SU-DHL-6 (cell line): ENCODE measurements at regions not wholly inside any gene's neighbourhood (a gene's known extent, or its start where the extent isn't known, plus 50 kb on each side); places are given as distances from the start of the nearest gene placed in this dataset.

Experiments used
- H2AFZ ChIP-seq: fragments of 200-600 bp; sonication (generic); 2 replicates; pipeline ENCODE4 v1.6.1; 2014; ENCODE audit warnings: low read depth, mild to moderate bottlenecking, moderate library complexity, mixed read lengths, antibody characterized with exemption, low read length; ENCODE audit not compliant: severe bottlenecking
- H3F3A ChIP-seq: fragments of 200-600 bp; shearing (Covaris generic); 2 replicates; pipeline ENCODE4 v1.6.0; 2016; ENCODE audit warnings: antibody characterized with exemption, mild to moderate bottlenecking; ENCODE audit not compliant: insufficient read depth
- H3K27ac ChIP-seq: fragments of 200-600 bp; sonication (generic); 2 replicates; pipeline ENCODE4 v1.5.1; 2016; ENCODE audit warnings: low read depth, mild to moderate bottlenecking, low read length, moderate library complexity, mixed read lengths
- H3K27me3 ChIP-seq: fragments of 200-600 bp; sonication (generic), shearing (Covaris generic); 2 replicates; pipeline ENCODE4 v1.6.0; 2014; ENCODE audit warnings: mild to moderate bottlenecking, low read length
- H3K36me3 ChIP-seq: fragments of 200-600 bp; sonication (generic); 2 replicates; pipeline ENCODE4 v1.6.1; 2014; ENCODE audit warnings: mild to moderate bottlenecking, low read length, mixed read lengths
- H3K4me2 ChIP-seq: fragments of 300-600, 200-600 bp; shearing (Covaris generic), sonication (generic); 2 replicates; pipeline ENCODE4 v1.6.0; 2014; ENCODE audit warnings: low read length, low read depth, mild to moderate bottlenecking; ENCODE audit not compliant: poor library complexity, severe bottlenecking
- H3K4me3 ChIP-seq: fragments of 200-600 bp; sonication (generic); 2 replicates; pipeline ENCODE4 v1.5.1; 2014; ENCODE audit warnings: antibody characterized with exemption, low read length, mild to moderate bottlenecking, mixed read lengths; ENCODE audit not compliant: insufficient read depth, poor library complexity, severe bottlenecking
- H3K79me2 ChIP-seq: fragments of 200-600 bp; sonication (generic); 2 replicates; pipeline ENCODE4 v1.6.1; 2014; ENCODE audit warnings: mild to moderate bottlenecking, low read length, moderate library complexity; ENCODE audit not compliant: insufficient read depth
- H3K9ac ChIP-seq: fragments of 200-600 bp; sonication (generic); 2 replicates; pipeline ENCODE4 v1.7.0; 2014; ENCODE audit warnings: mild to moderate bottlenecking, low read length
- H3K9me2 ChIP-seq: fragments of 200-600 bp; sonication (generic); replicated peaks from 2 replicates; pipeline ENCODE4 v1.6.1; 2014; ENCODE audit warnings: low read length; ENCODE audit not compliant: insufficient read depth
- H3K9me3 ChIP-seq: fragments of 200-600 bp; sonication (generic); 2 replicates; pipeline ENCODE4 v1.6.1; 2014; ENCODE audit warnings: low read length, mixed read lengths; ENCODE audit not compliant: insufficient read depth
- H4K20me1 ChIP-seq: fragments of 200-600 bp; sonication (generic); 2 replicates; pipeline ENCODE4 v1.6.1; 2014; ENCODE audit warnings: low read depth, mild to moderate bottlenecking, antibody characterized with exemption, low read length, moderate library complexity, mixed read lengths
- EZH2phosphoT487 ChIP-seq: fragments of 200-600 bp; sonication (generic), shearing (Covaris generic); conservative IDR thresholded peaks from 2 replicates; pipeline ENCODE4 v1.6.1; 2018; ENCODE audit warnings: mild to moderate bottlenecking, antibody characterized with exemption, low read length, moderate library complexity, mixed read lengths
- TF ChIP-seq, protein P1 (sequence below): fragments of 200-600 bp; sonication (generic); IDR thresholded peaks from one replicate; pipeline ENCODE4 v1.5.1; 2017; ENCODE audit warnings: antibody characterized with exemption, mild to moderate bottlenecking, low read length, moderate library complexity; ENCODE audit not compliant: insufficient read depth, poor library complexity, severe bottlenecking

DNA sequence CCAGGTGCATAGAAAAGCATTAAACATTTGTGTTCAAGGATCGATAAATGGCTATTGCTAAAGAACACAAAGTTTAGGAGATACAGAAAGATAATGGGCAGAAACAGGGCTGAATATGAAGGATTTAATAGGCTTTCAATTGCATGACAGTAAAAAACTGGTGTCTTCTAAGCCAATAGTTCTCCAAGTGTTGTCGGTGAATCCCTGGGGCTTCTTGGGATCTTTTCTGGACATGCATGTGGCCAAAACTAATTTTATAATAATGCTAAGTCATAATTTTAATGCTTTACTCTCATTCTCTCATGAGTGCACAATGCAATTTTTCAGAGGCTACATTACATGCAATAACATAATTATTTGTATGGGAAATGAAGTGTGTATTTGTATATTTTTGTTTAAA lies 521.1 kb upstream of the ANKRD30A start:
- H4K20me1 ChIP-seq = no peaks in the 10 kb centered on the region
- no peaks in the 10 kb centered on the region for H3K79me2 ChIP-seq
- no peaks in the 10 kb centered on the region for H3K9me2 ChIP-seq
- TF ChIP-seq, protein P1, sequence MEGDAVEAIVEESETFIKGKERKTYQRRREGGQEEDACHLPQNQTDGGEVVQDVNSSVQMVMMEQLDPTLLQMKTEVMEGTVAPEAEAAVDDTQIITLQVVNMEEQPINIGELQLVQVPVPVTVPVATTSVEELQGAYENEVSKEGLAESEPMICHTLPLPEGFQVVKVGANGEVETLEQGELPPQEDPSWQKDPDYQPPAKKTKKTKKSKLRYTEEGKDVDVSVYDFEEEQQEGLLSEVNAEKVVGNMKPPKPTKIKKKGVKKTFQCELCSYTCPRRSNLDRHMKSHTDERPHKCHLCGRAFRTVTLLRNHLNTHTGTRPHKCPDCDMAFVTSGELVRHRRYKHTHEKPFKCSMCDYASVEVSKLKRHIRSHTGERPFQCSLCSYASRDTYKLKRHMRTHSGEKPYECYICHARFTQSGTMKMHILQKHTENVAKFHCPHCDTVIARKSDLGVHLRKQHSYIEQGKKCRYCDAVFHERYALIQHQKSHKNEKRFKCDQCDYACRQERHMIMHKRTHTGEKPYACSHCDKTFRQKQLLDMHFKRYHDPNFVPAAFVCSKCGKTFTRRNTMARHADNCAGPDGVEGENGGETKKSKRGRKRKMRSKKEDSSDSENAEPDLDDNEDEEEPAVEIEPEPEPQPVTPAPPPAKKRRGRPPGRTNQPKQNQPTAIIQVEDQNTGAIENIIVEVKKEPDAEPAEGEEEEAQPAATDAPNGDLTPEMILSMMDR = no peak
- no peak for TF ChIP-seq EZH2phosphoT487
- H2AFZ ChIP-seq = no peak overlapping the region
- H3K4me2 ChIP-seq = no peak overlapping the region
- H3K9me3 ChIP-seq = no peaks in the 10 kb centered on the region
- H3K36me3 ChIP-seq = no peaks in the 10 kb centered on the region
- no peak overlapping the region for H3K9ac ChIP-seq
- H3F3A ChIP-seq = no peaks in the 10 kb centered on the region
- H3K27ac ChIP-seq = no peak overlapping the region
- no peak overlapping the region for H3K4me3 ChIP-seq
- no peaks in the 10 kb centered on the region for H3K27me3 ChIP-seq

DNA sequence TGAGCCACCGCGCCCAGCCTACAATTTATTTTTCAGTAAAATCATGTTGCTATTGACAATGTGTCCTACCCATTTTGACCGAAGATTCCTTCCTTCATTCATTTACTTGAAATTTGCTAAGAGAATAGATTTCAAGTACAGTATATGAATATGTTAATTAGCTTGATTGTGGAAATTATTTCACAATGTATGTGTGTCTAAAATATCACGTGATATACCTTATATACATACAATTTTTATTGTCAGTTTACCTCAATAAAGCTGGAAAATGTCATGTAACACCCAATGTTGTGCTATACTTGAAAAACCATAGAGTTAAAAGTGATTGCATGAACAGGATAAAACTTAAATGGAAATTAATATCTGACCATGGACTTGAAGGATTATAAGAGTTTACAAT lies 521.7 kb upstream of the ANKRD30A start:
- H3K4me3 ChIP-seq = no peak overlapping the region
- H2AFZ ChIP-seq = no peak overlapping the region
- TF ChIP-seq EZH2phosphoT487 = no peak
- TF ChIP-seq, protein P1 = no peak
- no peaks in the 10 kb centered on the region for H3K9me3 ChIP-seq
- H3F3A ChIP-seq = no peaks in the 10 kb centered on the region
- no peak overlapping the region for H3K4me2 ChIP-seq
- no peak overlapping the region for H3K9ac ChIP-seq
- H3K27ac ChIP-seq = no peak overlapping the region
- no peaks in the 10 kb centered on the region for H4K20me1 ChIP-seq
- H3K36me3 ChIP-seq = no peaks in the 10 kb centered on the region
- no peaks in the 10 kb centered on the region for H3K27me3 ChIP-seq
- H3K9me2 ChIP-seq = no peaks in the 10 kb centered on the region
- H3K79me2 ChIP-seq = no peaks in the 10 kb centered on the region

DNA sequence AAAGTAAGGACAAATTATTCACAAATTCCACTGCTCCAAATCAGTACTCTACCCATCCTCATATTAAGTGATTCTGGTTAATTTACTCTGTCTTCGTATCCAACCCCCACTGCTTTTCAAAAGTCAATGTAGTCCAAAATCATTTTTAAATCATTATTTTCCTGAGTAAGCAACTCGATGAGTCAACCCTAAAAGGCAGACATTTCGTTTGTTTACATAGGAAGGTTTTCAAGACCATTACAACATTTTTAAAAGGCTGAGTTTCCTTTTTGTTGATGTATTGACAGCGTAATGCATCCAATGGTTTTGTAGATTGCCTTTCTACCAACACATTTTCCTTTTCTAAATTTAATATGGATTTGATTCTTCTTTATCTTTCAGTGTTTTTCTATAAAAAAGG lies 523.0 kb upstream of the ANKRD30A start:
- Histone ChIP-seq H2AFZ (no peak overlapping the region), H3F3A (no peaks in the 10 kb centered on the region), H3K4me2 (no peak overlapping the region), H3K9ac (no peak overlapping the region), H3K27ac (no peak overlapping the region), H3K79me2 (no peaks in the 10 kb centered on the region), H3K9me3 (no peaks in the 10 kb centered on the region), H3K27me3 (no peaks in the 10 kb centered on the region), H3K36me3 (no peaks in the 10 kb centered on the region), H4K20me1 (no peaks in the 10 kb centered on the region), H3K9me2 (no peaks in the 10 kb centered on the region), H3K4me3 (no peak overlapping the region)
- TF ChIP-seq EZH2phosphoT487 = no peak
- TF ChIP-seq, protein P1 = no peak
